Uterus (tissue), 2 donors: ENCODE measurements at regions not wholly inside any gene's neighbourhood (a gene's known extent, or its start where the extent isn't known, plus 50 kb on each side); places are given as distances from the start of the nearest gene placed in this dataset.

Experiments
- CTCF ChIP-seq, 4 experiments: fragments of 200-600 bp in 2 of 4; fragments of 450-650 bp in 2 of 4; sonication (generic) in 2 of 4; IDR thresholded peaks; one replicate each; pipeline ENCODE4 v1.5.1; 2016 to 2019; ENCODE audit warnings: antibody characterized with exemption in 4 of 4, mild to moderate bottlenecking in 2 of 4, moderate library complexity in 1 of 4
- POLR2A ChIP-seq, 2 donors: fragments of 450-650 bp; IDR thresholded peaks; one replicate each; pipeline ENCODE4 v1.6.1; 2016; ENCODE audit warnings: antibody characterized with exemption in 2 of 2, mild to moderate bottlenecking in 1 of 2, moderate library complexity in 1 of 2

GRCh38 chr14:101444116-101444515, 117.2 kb upstream of the DIO3 start:
- TF ChIP-seq CTCF (IDR thresholded peaks at IDR 0.05), result no peak
- TF ChIP-seq POLR2A (IDR thresholded peaks at IDR 0.05), result no peak
